ENCODE measurements at regions not wholly inside any gene's neighbourhood (a gene's known extent, or its start where the extent isn't known, plus 50 kb on each side); places are given as distances from the start of the nearest gene placed in this dataset.

DNA sequence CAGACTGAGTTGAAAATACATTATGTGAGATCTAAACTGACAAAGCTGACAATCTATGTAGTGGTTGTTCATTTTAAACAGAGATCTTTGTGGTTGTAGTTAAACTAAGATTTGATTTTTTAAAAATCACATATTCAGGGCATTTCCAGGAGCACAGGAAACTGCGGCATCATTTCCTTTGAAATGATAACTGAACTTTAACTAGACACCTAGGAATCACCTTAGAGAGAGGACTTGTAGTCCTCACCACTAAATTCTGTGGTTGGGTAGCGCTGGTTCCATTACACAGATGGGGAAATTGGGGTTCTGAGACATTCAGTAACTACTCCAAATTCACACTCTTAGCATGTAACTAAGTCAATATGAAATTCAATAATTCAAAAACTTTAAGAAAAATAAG, 96.0 kb upstream of the TRIB2 start:
- TF ChIP-seq, protein P1, sequence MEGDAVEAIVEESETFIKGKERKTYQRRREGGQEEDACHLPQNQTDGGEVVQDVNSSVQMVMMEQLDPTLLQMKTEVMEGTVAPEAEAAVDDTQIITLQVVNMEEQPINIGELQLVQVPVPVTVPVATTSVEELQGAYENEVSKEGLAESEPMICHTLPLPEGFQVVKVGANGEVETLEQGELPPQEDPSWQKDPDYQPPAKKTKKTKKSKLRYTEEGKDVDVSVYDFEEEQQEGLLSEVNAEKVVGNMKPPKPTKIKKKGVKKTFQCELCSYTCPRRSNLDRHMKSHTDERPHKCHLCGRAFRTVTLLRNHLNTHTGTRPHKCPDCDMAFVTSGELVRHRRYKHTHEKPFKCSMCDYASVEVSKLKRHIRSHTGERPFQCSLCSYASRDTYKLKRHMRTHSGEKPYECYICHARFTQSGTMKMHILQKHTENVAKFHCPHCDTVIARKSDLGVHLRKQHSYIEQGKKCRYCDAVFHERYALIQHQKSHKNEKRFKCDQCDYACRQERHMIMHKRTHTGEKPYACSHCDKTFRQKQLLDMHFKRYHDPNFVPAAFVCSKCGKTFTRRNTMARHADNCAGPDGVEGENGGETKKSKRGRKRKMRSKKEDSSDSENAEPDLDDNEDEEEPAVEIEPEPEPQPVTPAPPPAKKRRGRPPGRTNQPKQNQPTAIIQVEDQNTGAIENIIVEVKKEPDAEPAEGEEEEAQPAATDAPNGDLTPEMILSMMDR (IDR thresholded peaks at IDR 0.05; ENCODE audit: low read depth, low read length, poor library complexity, severe bottlenecking) = no peak
- TF ChIP-seq EZH2phosphoT487 (IDR thresholded peaks at IDR 0.05; ENCODE audit: borderline replicate concordance, low read length) = no peak
